Transverse colon (tissue), 4 donors: ENCODE measurements at regions not wholly inside any gene's neighbourhood (a gene's known extent, or its start where the extent isn't known, plus 50 kb on each side); places are given as distances from the start of the nearest gene placed in this dataset.

Experiments
- DNase-seq: peaks from one replicate; pipeline ENCODE4 v3.0.0-alpha.2; 2019
- H3K27ac ChIP-seq, 4 donors: fragments of 200-600 bp; sonication (generic); 2 replicates each; pipeline ENCODE4 v1.5.1; 2016 to 2018; ENCODE audit warnings: inconsistent platforms in 4 of 4
- H3K27me3 ChIP-seq: fragments of 200-600 bp; sonication (generic); 2 replicates; pipeline ENCODE4 v1.5.1; 2017; ENCODE audit warnings: inconsistent platforms
- H3K36me3 ChIP-seq, 4 donors: fragments of 200-600 bp; sonication (generic); 2 replicates each; pipeline ENCODE4 v1.5.1; 2017 to 2019; ENCODE audit warnings: inconsistent platforms in 4 of 4
- H3K4me1 ChIP-seq, 4 donors: fragments of 200-600 bp; sonication (generic); 2 replicates each; pipeline ENCODE4 v1.5.1; 2017 to 2020; ENCODE audit warnings: inconsistent platforms in 4 of 4
- H3K4me3 ChIP-seq, 4 donors: fragments of 200-600 bp; sonication (generic); 1 replicate in 1 of 4; 2 replicates in 3 of 4; pipeline versions ENCODE4 v1.5.1 to v1.6.1; 2017 to 2019; ENCODE audit warnings: inconsistent platforms in 4 of 4
- H3K9me3 ChIP-seq, 2 donors: fragments of 200-600 bp; sonication (generic); 2 replicates each; pipeline ENCODE4 v1.5.1; 2017 to 2019; ENCODE audit warnings: inconsistent platforms in 2 of 2
- EP300 ChIP-seq: sonication (generic); formaldehyde crosslinking; IDR thresholded peaks from one replicate; pipeline ENCODE4 v1.6.1; 2017; ENCODE audit warnings: antibody characterized with exemption, low read depth
- POLR2A ChIP-seq: fragments of 450-650 bp; IDR thresholded peaks from one replicate; pipeline ENCODE4 v1.6.1; 2016; ENCODE audit warnings: antibody characterized with exemption, mild to moderate bottlenecking, moderate library complexity
- POLR2AphosphoS5 ChIP-seq, 3 donors: sonication (generic); formaldehyde crosslinking; IDR thresholded peaks; one replicate each; pipeline ENCODE4 v1.6.1; 2016; ENCODE audit warnings: antibody characterized with exemption in 3 of 3
- WGBS, 2 donors: methylation state at CpG; one replicate each; pipeline ENCODE4 v1.1.5; 2018; ENCODE audit warnings: low coverage in 1 of 2; 5-methylcytosine and 5-hydroxymethylcytosine counted together
- in situ Hi-C, 4 donors: fragments of 200-750 bp; cut with MboI; loops; one replicate each; pipeline versions ENCODE4 v1.15.0 to v1.15.1; 2017; ENCODE audit warnings: low sequenced_read_pairs in 3 of 4, low pct_ligation_motif_present in 1 of 4, low pct_unique_long_range_greater_than_20kb in 1 of 4
- intact Hi-C: fragments of 100-400 bp; cut with DNase I; formaldehyde crosslinking; loops from one replicate; pipeline ENCODE4 v1.15.1; 2023; ENCODE audit warnings: low total_unique reads
- TF ChIP-seq, protein P1 (sequence below), 5 experiments: fragments of 200-600 bp in 3 of 5; fragments of 450-650 bp in 2 of 5; sonication (generic) in 3 of 5; IDR thresholded peaks; 1 replicate in 2 of 5; 2 replicates in 3 of 5; pipeline ENCODE4 v1.5.1; 2016 to 2017; ENCODE audit warnings: antibody characterized with exemption in 5 of 5, inconsistent platforms in 3 of 5, mild to moderate bottlenecking in 2 of 5, moderate library complexity in 1 of 5

DNA sequence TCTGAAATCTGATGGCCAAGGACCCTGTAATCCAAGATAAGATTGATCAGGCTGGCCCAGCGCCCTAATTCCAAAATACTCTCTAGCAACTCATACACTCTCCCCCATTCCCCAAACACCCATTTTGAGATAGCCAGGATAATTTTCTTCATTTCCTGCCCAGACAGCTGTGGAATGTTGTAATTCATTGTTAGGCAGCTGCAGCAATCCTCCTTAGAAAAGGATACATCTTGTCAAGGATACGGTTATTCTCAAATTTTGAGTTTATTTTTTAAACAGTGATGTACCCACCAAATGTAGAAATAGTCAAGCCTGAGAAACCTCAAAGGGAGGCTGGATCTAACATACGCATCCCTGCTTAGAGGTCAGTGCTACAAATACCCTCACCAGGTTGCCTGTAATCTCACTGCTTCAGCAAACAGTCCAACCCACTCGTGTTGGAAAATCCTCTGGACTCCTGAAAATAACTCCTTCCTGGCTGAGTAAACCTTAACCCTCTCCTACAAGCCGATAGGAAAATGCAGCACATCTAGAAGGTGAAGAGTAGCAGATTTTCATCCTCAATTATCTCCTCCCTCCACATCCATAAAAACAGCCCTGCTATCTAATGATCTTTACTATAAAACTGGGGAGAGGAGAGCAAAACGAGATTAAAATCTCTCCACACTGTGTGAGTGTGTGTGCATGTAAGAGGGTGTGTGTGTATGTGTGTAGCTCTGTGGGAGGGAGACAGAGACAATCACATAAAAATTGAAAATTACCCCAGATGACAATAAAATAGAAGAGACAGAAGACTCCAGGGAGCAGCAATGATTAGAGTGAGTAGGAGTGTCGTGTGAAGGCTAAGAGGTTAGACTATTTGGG, 683.1 kb downstream of the DIAPH3 start:
- TF ChIP-seq EP300 = no peak
- no peak for TF ChIP-seq POLR2AphosphoS5 (IDR thresholded peaks at IDR 0.05)
- TF ChIP-seq, protein P1, sequence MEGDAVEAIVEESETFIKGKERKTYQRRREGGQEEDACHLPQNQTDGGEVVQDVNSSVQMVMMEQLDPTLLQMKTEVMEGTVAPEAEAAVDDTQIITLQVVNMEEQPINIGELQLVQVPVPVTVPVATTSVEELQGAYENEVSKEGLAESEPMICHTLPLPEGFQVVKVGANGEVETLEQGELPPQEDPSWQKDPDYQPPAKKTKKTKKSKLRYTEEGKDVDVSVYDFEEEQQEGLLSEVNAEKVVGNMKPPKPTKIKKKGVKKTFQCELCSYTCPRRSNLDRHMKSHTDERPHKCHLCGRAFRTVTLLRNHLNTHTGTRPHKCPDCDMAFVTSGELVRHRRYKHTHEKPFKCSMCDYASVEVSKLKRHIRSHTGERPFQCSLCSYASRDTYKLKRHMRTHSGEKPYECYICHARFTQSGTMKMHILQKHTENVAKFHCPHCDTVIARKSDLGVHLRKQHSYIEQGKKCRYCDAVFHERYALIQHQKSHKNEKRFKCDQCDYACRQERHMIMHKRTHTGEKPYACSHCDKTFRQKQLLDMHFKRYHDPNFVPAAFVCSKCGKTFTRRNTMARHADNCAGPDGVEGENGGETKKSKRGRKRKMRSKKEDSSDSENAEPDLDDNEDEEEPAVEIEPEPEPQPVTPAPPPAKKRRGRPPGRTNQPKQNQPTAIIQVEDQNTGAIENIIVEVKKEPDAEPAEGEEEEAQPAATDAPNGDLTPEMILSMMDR (IDR thresholded peaks at IDR 0.05) = no peak
- no peak for TF ChIP-seq POLR2A

DNA sequence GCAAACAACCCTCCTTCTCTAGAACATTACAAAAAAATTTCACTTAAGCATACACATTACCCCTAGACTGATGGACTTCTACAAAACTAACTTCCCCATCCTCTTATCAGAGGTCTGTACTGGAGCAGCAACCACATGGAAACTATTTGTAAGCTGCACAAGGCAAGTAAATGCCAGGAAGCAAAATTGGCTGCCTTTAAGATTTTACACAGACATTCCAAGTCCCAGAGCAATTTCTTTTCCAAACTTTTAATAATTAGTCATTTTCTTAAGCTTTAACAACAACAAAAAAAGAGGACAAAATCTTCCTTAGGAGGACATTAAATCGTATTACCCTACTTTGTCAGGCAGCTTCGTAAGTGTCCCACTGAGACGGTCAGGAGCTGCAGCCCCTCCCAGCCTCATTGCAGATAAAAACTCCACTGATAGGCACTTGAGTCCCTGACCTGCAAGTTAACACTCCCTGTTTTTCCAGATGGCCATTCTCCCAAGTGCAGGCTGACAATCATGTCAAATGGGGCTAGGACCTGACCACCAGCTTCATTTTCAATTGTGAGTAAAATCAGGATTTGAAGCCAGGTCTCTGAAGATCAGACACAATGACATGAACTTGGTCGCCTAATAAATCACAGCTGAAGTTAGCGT, 680.1 kb downstream of the DIAPH3 start:
- no peak for DNase-seq
- H3K4me3 ChIP-seq = no peak overlapping the region

More for the DNA sequence above, 683.1 kb downstream of the DIAPH3 start:
- Histone ChIP-seq H3K4me1 (peaks cover 0 to 7% (median 2%) of the 10 kb centered on the region in 4 donors), H3K36me3 (no peaks in the 10 kb centered on the region), H3K9me3 (no peaks in the 10 kb centered on the region), H3K27me3 (no peaks in the 10 kb centered on the region), H3K27ac (no peak overlapping the region), H3K4me3 (no peak overlapping the region)
- in situ Hi-C loops = no loop called here
- DNase-seq = no peak
- WGBS, 2 donors = 58 to 71% methylated on average over 5 to 7 of the region's 7 CpGs
- intact Hi-C loops = no loop called here

DNA sequence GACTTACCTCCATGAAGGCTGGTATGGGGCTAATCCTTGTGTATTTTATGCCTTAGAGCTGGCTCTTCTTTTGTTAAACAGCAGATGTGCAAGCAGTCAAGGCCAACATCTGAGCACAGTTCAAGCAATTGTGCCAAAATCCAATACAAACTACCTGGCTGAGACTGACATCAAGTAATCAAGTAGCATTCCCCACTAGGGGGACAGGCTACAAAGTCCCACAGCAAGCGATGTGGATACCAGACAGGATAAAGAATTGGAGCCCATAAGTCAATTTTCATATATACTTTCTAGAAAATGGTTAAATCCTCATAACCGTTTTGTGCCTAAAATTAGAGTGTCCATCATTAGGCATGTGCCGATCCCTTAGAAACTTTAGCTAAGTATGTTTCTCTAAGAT, 675.8 kb downstream of the DIAPH3 start:
- WGBS, 2 donors = 87 to 89% methylated on average over 2 to 3 of the region's 3 CpGs
- Histone ChIP-seq H3K4me3 (no peak overlapping the region), H3K27ac (no peak overlapping the region), H3K27me3 (no peaks in the 10 kb centered on the region), H3K36me3 (no peaks in the 10 kb centered on the region), H3K9me3 (no peaks in the 10 kb centered on the region), H3K4me1 (peaks cover 0 to 7% (median 2%) of the 10 kb centered on the region in 4 donors)
- in situ Hi-C loops = no loop called here
- TF ChIP-seq EP300 (no peak), POLR2A (no peak), POLR2AphosphoS5 (IDR thresholded peaks at IDR 0.05) (no peak)
- TF ChIP-seq, protein P1 (IDR thresholded peaks at IDR 0.05) = no peak
- intact Hi-C loops = no loop called here
- DNase-seq = no peak

More for the DNA sequence above, 680.1 kb downstream of the DIAPH3 start:
- intact Hi-C loops (no loop called here), in situ Hi-C loops (no loop called here)
- Histone ChIP-seq H3K36me3 (no peaks in the 10 kb centered on the region), H3K27me3 (no peaks in the 10 kb centered on the region), H3K4me1 (peaks cover 0 to 7% (median 2%) of the 10 kb centered on the region in 4 donors), H3K27ac (no peak overlapping the region), H3K9me3 (no peaks in the 10 kb centered on the region)
- TF ChIP-seq POLR2AphosphoS5 (IDR thresholded peaks at IDR 0.05) (no peak), EP300 (no peak), POLR2A (no peak)
- TF ChIP-seq, protein P1 (IDR thresholded peaks at IDR 0.05) = no peak
- 41 to 52% methylated on average over 4 to 5 of the region's 5 CpGs for WGBS, 2 donors

DNA sequence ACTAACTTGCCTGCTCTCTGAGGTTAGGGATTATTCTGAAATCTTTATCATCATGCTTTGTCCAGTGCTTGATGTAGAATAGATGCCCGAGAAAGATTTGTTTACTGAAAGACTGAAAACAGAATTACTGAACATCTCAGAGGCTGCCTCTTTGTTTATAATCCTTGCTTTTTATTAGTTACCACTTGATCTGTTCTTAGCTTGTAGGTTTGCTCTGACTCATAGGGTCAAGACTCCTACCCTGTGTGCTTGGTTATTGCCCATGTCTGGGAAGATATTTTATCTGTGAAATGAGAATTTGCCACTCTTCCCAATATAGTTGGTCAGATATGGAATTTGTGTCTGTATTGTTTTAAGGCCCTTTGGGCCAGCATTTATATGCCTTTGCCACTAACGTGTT, 675.3 kb downstream of the DIAPH3 start:
- DNase-seq = no peak
- no peak overlapping the region for H3K4me3 ChIP-seq
- intact Hi-C loops = no loop called here
- TF ChIP-seq POLR2A (no peak), EP300 (no peak), POLR2AphosphoS5 (IDR thresholded peaks at IDR 0.05) (no peak)
- TF ChIP-seq, protein P1 (IDR thresholded peaks at IDR 0.05) = no peak
- H3K9me3 ChIP-seq = no peaks in the 10 kb centered on the region
- no peaks in the 10 kb centered on the region for H3K27me3 ChIP-seq
- no peak overlapping the region for H3K27ac ChIP-seq
- in situ Hi-C loops = no loop called here
- H3K36me3 ChIP-seq = no peaks in the 10 kb centered on the region
- peaks cover 0 to 5% (median 2%) of the 10 kb centered on the region in 4 donors for H3K4me1 ChIP-seq
- 59 to 62% methylated on average over 2 of the region's 2 CpGs for WGBS, 2 donors
